ENCODE measurements at regions not wholly inside any gene's neighbourhood (a gene's known extent, or its start where the extent isn't known, plus 50 kb on each side); places are given as distances from the start of the nearest gene placed in this dataset.

GRCh38 chr14:38855513-38855912, 247.5 kb downstream of the SEC23A start:
- intact Hi-C loops (cut with DNase I): no loop called here
- no peak for DNase-seq (ENCODE audit: low spot score)

DNA sequence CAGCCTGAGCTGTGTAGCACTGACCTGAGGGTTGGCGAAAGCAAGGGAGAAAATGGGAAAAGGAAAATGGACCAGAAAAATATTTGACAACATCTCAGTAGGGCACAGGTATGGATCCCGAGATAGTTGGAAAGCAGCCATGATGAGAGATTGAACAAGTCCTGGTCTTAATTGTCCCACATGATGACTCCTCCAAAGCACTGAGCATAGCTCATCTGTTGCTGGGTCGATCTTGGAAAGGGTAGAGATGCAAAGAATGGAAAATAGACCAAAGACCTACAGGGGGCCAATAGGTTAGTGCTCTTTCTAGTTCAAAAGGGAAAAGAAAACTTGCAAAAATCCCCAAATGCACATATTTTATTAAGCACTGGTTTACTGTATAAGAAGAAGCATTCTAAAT, 251.9 kb downstream of the SEC23A start:
- DNase-seq (ENCODE audit: low spot score): no peak
- intact Hi-C loops (cut with DNase I): no loop called here

- intact Hi-C loops (cut with DNase I): no loop called here
- DNase-seq (ENCODE audit: low spot score): no peak
Measured at GRCh38 chr14:38850664-38851063, 252.4 kb downstream of the SEC23A start.

DNA sequence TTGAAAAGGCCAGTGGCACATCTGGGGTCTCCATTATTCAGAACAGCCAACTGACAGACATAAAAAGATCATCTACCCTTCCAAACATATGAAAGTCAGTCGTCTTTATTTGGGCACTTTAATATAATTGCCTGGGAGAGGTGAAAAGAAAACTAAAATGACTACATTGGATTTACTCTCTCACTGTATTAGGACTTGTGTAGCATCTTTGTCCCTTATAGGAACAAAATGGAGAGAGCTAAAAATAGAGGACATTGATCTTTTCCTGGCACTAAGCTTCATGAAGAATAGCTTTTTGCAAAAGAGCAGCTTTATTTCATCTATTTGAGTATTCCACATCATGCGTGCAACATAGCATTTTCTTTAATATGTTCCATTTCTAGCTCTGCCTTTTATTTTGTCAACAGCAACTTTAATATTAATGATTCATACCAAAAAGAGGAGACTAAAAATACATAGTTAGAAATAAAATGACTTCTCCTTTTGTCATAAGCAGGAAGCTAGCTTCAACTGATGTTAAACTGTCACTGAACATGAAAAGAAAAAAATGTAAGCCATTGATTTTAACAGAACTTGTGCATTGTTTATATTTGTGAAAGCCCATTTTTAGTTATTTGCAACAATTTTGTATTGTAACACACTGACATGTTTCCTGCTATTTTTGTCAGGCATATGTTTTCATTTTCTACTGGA, 254.6 kb downstream of the SEC23A start:
- intact Hi-C loops (cut with DNase I): no loop called here

DNA sequence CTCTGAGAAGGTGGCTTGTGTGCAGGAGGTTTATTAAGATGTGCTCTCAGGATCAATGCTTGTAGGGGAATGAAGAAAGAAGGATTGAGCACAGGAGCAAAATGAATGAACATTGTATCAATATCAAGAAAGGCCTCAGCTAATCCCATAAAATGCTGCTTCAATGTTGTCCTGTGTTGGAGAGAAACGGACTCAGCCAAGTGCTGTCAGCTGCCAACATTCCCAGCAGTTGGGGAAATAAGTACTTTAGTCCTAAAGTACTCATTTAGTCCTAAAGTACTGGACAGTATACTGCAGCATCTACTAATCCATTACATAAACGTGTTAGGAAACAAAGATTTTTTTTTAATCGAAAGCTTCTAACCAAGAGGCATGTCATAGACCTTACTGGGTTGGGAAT, 255.9 kb downstream of the SEC23A start:
- intact Hi-C loops (cut with DNase I): no loop called here
- no peak for DNase-seq (ENCODE audit: low spot score)

More for the DNA sequence above, 254.6 kb downstream of the SEC23A start:
- no peak for DNase-seq (ENCODE audit: low spot score)

GRCh38 chr14:38839694-38840365, 263.2 kb downstream of the SEC23A start:
- no peak for DNase-seq (ENCODE audit: low spot score)
- intact Hi-C loops (cut with DNase I): no loop called here

GRCh38 chr14:38838979-38839323, 264.1 kb downstream of the SEC23A start:
- DNase-seq (ENCODE audit: low spot score): no peak
- intact Hi-C loops (cut with DNase I): no loop called here

DNA sequence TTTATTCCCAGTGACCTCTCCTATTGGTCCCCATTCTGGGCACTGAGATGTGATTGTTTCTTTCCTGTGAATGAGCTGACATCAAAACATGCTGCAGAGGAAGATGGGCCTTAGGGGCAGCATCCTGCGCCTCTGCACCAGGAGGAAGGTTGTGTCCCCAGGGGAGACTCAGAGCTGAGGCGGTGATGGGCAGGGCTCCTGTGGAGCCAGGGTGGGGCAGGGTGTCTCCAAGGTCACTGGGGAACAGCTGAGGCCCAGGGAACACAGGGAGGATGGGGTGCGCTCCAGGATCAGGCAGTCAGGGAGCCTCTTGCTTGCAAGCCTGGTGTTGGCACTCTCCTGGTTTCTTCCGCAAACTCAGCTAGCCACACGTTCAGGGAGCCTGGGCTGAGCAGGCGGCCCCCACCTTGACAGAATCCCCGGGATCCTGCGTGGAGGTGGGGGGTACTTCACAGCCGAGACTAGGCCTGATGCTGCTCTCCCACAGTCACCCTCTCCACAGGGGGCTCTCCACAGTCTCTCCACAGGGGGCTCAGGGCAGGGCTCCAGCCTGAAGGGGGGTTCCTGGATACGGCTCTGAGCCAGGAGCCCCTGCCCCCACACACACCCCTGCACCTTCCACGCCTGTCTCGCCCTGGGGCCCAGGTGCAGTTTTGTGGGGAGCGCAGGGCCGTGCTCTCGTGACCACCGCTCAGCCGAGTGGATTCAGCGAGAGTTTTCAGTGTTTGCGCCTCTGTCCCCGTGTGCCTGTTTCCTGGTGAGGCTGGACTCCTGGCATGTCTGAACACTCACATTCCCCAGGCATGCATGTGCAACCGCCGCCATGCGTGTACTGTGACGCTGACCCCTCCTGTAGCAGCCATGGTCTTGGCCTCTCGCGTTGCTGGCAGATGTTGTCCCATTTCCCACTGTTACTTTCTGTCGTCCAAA, 264.7 kb downstream of the SEC23A start:
- intact Hi-C loops (cut with DNase I): no loop called here
- peak; percentile 72 for DNase-seq (ENCODE audit: low spot score)

DNA sequence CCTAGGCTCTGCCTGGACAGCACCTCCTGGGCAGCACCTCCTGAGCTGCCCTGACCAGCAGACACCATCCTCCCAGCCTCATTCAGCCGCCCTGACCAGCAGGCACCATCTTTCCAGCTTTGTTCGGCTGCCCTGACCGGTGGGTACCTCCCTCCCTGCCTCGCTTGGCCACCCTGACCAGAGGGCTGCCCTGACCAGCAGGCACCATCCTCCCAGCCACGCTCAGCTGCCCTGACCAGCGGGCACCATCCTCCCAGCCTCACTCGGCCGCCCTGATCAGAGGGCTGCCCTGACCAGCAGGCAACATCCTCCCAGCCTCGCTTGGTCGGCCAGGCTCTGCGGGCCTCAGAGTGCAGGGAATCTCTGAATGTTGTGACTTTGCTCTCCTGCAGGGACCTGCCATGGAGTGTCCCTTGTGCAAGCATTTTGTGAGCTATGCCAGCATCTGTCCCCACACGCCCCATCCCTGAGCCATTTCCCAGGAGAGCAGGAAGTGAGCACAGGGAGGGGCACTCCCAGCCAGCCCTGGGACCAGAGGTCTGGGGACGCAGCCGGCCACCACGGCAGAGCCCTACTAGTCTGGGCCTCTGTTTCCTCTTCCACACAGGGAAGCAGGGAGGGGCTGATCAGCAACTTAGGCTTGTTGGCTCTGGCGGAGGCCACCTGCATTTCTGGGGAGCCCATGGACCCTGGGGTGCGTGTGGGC, 265.5 kb downstream of the SEC23A start:
- intact Hi-C loops (cut with DNase I): no loop called here
- DNase-seq (ENCODE audit: low spot score): peak; percentile 76

DNA sequence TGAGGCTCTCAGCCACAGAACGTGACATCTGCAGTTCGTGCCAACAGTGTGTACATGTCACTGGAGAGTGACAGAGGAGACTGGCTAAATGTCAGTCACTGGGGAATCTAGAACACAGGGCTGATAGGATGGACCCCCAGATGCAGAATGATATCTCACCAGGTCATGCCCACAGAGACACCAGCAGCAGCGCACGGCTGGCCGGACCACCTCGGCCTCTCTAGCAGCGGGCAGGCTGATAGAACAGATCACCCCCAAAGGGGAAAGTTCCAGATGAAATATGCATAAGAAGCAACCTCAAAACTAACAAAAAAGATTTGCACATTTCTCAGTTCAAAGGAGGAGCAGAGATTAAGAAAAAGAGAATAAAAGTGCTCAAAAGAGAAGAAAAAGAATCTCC, 266.5 kb downstream of the SEC23A start:
- no peak for DNase-seq (ENCODE audit: low spot score)
- intact Hi-C loops (cut with DNase I): no loop called here

DNA sequence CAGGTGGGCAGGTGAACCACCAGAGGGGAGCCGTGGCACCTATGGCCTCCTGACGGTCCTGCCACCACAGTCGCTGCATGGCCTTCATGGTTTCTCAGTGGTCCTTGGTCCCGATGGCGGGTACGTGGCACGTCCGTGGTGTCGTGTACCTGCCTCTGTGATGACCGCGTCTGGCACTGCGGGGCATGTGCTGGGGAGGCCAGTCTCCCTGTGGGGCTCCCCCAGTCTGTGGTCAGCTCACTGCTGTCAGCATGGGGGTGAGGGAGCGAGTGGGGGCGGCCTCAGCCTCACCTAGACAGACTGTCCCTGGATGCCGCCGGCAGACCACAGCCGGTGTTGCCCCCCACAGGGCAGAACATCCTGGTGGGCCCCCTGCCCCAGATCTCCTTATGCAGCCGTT, 267.2 kb downstream of the SEC23A start:
- DNase-seq (ENCODE audit: low spot score): no peak
- intact Hi-C loops (cut with DNase I): no loop called here

DNA sequence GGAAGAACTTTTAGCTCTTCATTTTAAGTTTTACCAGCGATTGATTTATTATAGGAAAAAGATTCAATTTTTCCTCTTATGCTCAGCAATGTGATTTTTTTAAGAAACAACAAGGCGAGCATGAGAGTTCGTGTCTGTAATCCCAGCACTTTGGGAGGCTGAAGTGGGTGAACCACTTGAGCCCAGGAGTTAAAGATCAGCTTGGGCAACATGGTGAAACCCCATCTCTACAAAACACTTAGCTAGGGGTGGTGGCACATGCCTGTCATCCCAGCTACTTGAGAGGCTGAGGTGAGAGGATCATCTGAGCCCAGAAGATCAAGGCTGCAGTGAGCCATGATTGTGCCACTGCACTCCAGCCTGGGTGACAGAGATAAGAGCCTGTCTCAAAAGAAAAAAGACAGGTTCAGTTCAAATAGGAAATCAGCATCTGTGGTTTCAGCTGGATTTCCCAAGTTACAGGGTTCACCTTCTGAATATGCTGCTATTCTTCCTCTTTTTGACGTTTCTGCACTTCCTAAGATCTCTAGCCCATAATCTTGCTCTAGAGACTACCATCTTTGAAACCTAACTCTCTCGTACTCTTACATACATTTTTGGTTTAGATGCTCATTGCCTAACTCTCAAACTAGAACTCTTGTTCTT, 274.7 kb downstream of the SEC23A start:
- DNase-seq (ENCODE audit: low spot score): no peak

DNA sequence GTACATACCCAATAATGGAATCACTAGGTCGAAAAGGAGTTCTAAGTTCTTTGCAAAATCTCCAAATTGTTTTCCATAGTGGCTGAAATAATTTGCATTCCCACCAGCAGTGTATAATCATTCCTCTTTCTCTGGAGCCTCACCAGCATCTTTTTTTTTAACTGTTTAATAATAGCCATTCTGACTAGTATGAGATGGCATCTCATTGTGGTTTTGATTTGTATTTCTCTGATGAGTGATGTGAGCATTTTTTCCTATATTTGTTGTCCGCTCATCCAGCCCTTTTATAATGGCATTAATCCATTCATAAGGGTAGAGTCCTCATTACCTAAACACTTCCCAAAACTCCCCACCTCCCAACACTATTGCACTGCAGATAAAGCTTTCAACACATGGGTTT, 278.3 kb downstream of the SEC23A start:
- no peak for DNase-seq (ENCODE audit: low spot score)
- intact Hi-C loops (cut with DNase I): no loop called here

More for the DNA sequence above, 274.7 kb downstream of the SEC23A start:
- intact Hi-C loops (cut with DNase I): no loop called here

- intact Hi-C loops (cut with DNase I): no loop called here
- no peak for DNase-seq (ENCODE audit: low spot score)
Measured at GRCh38 chr14:38818555-38818954, 284.5 kb downstream of the SEC23A start.

DNA sequence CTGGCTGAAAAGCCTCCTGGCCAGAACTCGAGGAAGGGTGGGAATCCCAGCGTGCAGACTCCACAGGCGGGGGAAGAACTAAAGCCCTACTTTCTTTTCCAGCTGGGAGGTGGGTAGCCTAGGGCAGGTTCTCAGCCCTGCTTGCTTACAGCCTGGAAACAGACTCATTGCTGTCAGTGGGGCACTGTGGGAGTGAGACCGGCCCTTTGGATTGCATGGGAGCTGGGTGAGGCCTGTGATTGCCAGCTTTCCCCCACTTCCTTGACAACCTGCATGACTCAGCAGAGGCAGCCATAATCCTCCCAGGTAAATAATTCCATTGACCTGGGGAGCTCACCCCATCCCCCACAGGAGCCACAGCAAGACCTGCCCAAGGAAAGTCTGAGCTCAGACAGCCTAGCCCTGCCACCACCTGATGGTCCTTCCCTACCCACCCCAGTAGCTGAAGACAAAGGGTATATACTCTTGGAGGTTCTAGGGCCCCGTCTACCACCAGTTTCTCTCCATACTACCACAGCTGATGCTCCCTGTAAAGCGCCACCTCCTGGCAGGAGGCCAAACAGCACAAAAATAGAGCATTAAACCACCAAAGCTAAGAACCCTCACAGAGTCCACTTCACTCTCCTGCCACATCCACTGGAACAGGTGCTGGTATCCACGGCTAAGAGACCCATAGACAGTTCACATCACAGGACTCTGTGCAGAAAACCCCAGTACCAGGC, 294.1 kb downstream of the SEC23A start:
- intact Hi-C loops (cut with DNase I): no loop called here
- no peak for DNase-seq (ENCODE audit: low spot score)

- intact Hi-C loops (cut with DNase I): no loop called here
Measured at GRCh38 chr14:38799671-38800070, 303.4 kb downstream of the SEC23A start.

GRCh38 chr14:38794677-38795076, 308.4 kb downstream of the SEC23A start:
- intact Hi-C loops (cut with DNase I): no loop called here
- no peak for DNase-seq (ENCODE audit: low spot score)

More at GRCh38 chr14:38799671-38800070, 303.4 kb downstream of the SEC23A start:
- no peak for DNase-seq (ENCODE audit: low spot score)

DNA sequence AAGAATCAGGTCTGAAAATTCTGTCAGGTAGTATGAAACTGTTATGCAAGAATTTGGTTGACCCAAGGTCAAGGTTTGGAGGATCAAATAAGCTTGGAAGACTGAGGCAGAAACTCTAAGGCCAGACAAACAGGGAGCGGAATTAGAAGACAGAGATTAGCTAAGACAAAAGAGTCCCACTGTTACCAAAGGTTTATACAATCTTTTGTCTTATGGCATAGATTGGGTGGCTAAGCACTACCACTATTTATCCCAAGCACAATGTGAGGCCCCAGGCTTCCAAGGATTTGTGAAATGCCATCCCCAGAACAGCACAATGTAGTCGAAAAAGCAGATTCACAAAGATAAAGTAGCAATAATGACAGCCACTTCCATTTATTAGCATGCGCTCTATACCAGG, 311.2 kb downstream of the SEC23A start:
- intact Hi-C loops (cut with DNase I): no loop called here
- DNase-seq (ENCODE audit: low spot score): no peak

DNA sequence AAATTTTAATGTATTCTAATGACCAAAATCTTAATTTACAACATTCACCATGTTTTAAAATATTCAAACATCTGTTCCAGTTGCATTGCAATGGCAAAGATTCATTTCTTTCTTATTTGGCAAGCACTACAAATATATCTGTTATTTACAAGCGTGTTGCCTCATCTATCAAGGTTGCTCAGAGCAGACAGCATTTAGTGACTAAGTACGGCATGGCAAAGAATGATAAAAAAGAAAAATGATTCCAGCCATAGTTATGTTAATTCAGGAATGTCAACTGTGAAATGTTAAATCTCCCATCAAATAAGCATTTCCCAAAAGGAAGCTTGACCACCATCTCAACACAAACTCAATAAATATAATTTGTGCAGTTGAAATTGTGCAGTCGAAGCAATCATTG, 312.1 kb downstream of the SEC23A start:
- intact Hi-C loops (cut with DNase I): no loop called here
- no peak for DNase-seq (ENCODE audit: low spot score)

Data from posterior vena cava (tissue), 2 donors.